ENCODE measurements at regions not wholly inside any gene's neighbourhood (a gene's known extent, or its start where the extent isn't known, plus 50 kb on each side); places are given as distances from the start of the nearest gene placed in this dataset.
"Not testable (repeated sequence)": the region's sequence is repeated elsewhere in the genome, so short reads cannot be mapped to it uniquely, and the experiment has no call there.

GRCh38 chr13:27349458-27349857, 75.0 kb upstream of the GTF3A start (continued):
- TF ChIP-seq IKZF5 (CRISPR knock-in tag; IDR thresholded peaks at IDR 0.05) (no peak), CHD2 (IDR thresholded peaks at IDR 0.05; ENCODE audit: low read depth, low read length) (no peak), ZNF746 (CRISPR knock-in tag; IDR thresholded peaks at IDR 0.05) (no peak), POLR2AphosphoS2 (IDR thresholded peaks at IDR 0.05; ENCODE audit: low read depth, low read length) (no peak), EEA1 (CRISPR knock-in tag; IDR thresholded peaks at IDR 0.05; ENCODE audit: borderline replicate concordance) (no peak)
- TF ChIP-seq, protein P1, sequence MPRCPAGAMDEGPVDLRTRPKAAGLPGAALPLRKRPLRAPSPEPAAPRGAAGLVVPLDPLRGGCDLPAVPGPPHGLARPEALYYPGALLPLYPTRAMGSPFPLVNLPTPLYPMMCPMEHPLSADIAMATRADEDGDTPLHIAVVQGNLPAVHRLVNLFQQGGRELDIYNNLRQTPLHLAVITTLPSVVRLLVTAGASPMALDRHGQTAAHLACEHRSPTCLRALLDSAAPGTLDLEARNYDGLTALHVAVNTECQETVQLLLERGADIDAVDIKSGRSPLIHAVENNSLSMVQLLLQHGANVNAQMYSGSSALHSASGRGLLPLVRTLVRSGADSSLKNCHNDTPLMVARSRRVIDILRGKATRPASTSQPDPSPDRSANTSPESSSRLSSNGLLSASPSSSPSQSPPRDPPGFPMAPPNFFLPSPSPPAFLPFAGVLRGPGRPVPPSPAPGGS (CRISPR knock-in tag; IDR thresholded peaks at IDR 0.05), result no peak

DNA sequence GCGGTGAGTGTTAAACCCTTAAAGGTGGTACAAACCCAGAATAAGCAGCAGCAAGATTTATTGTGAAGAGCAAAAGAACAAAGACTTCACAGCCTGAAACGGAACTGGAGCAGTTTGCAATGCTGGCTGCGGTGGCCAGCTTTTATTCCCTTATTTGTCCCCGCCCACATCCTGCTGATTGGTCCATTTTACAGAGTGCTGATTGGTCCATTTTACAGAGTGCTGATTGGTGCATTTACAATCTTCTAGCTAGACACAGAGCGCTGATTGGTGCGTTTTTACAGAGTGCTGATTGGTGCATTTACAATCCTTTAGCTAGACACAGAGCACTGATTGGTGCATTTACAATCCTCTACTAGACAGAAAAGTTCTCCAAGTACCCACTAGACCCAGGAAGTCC, 73.6 kb upstream of the GTF3A start:
- H3K4me3 ChIP-seq (replicated peaks in 1 of 3; ENCODE audit: insufficient read depth in 1 of 3, low read depth in 2 of 3, low read length in 3 of 3); DNase-seq (ENCODE audit: low spot score); H3K9me3 ChIP-seq (ENCODE audit: low read length); H2AFZ ChIP-seq (ENCODE audit: low read length); CTCF ChIA-PET (ENCODE audit: low intra/inter-chr PET ratio, low total read pairs); H3K27ac ChIP-seq (ENCODE audit: extremely low read length, insufficient read depth, low read length); in situ Hi-C loops (cut with HindIII; ENCODE audit: extremely low pct_ligation_motif_present, low pct_unique_long_range_greater_than_20kb); H4K20me1 ChIP-seq (ENCODE audit: insufficient read depth, low read length); intact Hi-C loops (cut with micrococcal nuclease; ENCODE audit: unreplicated experiment); H3K79me2 ChIP-seq (ENCODE audit: insufficient read depth, low read length); H3K9ac ChIP-seq (ENCODE audit: insufficient read depth, low read depth, low read length); POLR2A ChIA-PET; BruUV-seq (replicated peaks); H3K36me3 ChIP-seq (replicated peaks in 1 of 2; ENCODE audit: control insufficient read depth in 1 of 2, insufficient read depth in 2 of 2, low read length in 2 of 2); ATAC-seq; FAIRE-seq; H3K4me2 ChIP-seq (ENCODE audit: low read depth, low read length): not testable (repeated sequence)
- WGBS (ENCODE audit: low lambda C conversion rate), result 64% methylated on average over 6 of the region's 6 CpGs
- Histone ChIP-seq H3K4me1 (ENCODE audit: insufficient read depth, low read length) (peaks cover 24% of the 10 kb centered on the region), H3K27me3 (ENCODE audit: control insufficient read depth in 1 of 2, insufficient read depth in 2 of 2, low read length in 2 of 2) (peaks cover 0 to 20% of the 10 kb centered on the region in 2 experiments; a peak in 3 of 5 replicates)
- TF ChIP-seq NFYB (CRISPR knock-in tag; IDR thresholded peaks at IDR 0.05), result peak; percentile 38
